ENCODE measurements at regions not wholly inside any gene's neighbourhood (a gene's known extent, or its start where the extent isn't known, plus 50 kb on each side); places are given as distances from the start of the nearest gene placed in this dataset.
"Not testable (repeated sequence)": the region's sequence is repeated elsewhere in the genome, so short reads cannot be mapped to it uniquely, and the experiment has no call there.

- H3K4me1 ChIP-seq = no peaks in the 10 kb centered on the region
- no peak for DNase-seq
- no peaks in the 10 kb centered on the region for H3K36me3 ChIP-seq
- H3K4me3 ChIP-seq (replicated peaks in 1 of 3) = no peak overlapping the region
- no peak for TF ChIP-seq POLR2A (IDR thresholded peaks at IDR 0.05)
- TF ChIP-seq, protein P1, sequence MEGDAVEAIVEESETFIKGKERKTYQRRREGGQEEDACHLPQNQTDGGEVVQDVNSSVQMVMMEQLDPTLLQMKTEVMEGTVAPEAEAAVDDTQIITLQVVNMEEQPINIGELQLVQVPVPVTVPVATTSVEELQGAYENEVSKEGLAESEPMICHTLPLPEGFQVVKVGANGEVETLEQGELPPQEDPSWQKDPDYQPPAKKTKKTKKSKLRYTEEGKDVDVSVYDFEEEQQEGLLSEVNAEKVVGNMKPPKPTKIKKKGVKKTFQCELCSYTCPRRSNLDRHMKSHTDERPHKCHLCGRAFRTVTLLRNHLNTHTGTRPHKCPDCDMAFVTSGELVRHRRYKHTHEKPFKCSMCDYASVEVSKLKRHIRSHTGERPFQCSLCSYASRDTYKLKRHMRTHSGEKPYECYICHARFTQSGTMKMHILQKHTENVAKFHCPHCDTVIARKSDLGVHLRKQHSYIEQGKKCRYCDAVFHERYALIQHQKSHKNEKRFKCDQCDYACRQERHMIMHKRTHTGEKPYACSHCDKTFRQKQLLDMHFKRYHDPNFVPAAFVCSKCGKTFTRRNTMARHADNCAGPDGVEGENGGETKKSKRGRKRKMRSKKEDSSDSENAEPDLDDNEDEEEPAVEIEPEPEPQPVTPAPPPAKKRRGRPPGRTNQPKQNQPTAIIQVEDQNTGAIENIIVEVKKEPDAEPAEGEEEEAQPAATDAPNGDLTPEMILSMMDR (IDR thresholded peaks at IDR 0.05) = no peak
- H3K27ac ChIP-seq = no peak overlapping the region
- 71 to 73% methylated on average over 6 of the region's 6 CpGs for WGBS, 2 donors
- no peaks in the 10 kb centered on the region for H3K9me3 ChIP-seq
- H3K27me3 ChIP-seq = no peaks in the 10 kb centered on the region
- intact Hi-C loops (cut with DNase I) = no loop called here
These were observed 412.7 kb upstream of the TENM3 start for GRCh38 chr4:181830404-181831035.

DNA sequence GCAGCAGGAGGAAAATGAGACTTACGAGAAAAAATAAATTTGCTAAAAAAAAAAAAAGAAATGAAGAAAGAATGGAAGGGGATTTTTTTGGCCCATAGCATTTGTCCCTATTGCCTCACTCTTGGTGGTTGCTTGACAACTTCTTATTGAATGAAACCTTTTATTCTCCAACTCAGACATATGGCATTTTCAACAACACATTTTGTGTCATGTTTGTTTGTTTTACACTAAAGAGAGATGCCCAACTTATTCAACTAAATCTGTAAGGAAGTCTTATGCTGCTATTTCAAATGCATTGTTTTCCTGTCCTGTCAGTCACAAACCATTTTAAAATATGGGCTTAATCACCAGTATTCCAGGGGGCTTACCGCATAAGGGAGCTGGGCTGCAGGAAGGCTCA is 409.1 kb upstream of the TENM3 start:
- Histone ChIP-seq H3K36me3 (no peaks in the 10 kb centered on the region), H3K9me3 (no peaks in the 10 kb centered on the region), H3K4me3 (replicated peaks in 1 of 3) (no peak overlapping the region), H3K4me1 (no peaks in the 10 kb centered on the region), H3K27ac (no peak overlapping the region), H3K27me3 (no peaks in the 10 kb centered on the region)
- intact Hi-C loops (cut with DNase I) = no loop called here
- 94 to 95% methylated on average over 2 of the region's 2 CpGs for WGBS, 2 donors
- DNase-seq = no peak
- no peak for TF ChIP-seq POLR2A (IDR thresholded peaks at IDR 0.05)
- TF ChIP-seq, protein P1 (IDR thresholded peaks at IDR 0.05) = no peak

GRCh38 chr4:181835348-181835747 is 407.9 kb upstream of the TENM3 start:
- DNase-seq = no peak
- TF ChIP-seq POLR2A (IDR thresholded peaks at IDR 0.05) = no peak
- TF ChIP-seq, protein P1 (IDR thresholded peaks at IDR 0.05) = no peak
- no peaks in the 10 kb centered on the region for H3K36me3 ChIP-seq
- H3K4me3 ChIP-seq (replicated peaks in 1 of 3) = no peak overlapping the region
- no peaks in the 10 kb centered on the region for H3K4me1 ChIP-seq
- 84 to 85% methylated on average over 5 of the region's 5 CpGs for WGBS, 2 donors
- intact Hi-C loops (cut with DNase I) = no loop called here
- no peaks in the 10 kb centered on the region for H3K9me3 ChIP-seq
- no peak overlapping the region for H3K27ac ChIP-seq
- H3K27me3 ChIP-seq = no peaks in the 10 kb centered on the region

DNA sequence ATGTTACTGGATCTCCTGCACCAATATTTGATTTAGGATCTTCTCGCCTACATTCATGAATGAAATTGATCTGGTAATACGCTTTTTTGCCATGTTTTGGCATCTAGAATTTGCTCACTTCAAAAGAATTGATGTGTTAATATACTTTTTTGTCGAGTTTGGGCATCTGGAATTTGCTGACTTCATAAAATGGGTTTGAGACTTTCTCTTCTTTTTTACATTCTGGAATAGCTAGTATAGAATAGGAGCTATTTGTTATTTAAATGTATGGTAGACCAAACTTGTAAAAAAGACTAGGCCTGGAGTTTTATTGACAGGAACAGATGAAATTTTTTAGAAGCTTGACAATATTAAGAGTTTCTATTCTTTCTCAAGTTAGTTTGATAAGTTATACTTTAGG is 404.9 kb upstream of the TENM3 start:
- Histone ChIP-seq H3K27ac (no peak overlapping the region), H3K36me3 (no peaks in the 10 kb centered on the region), H3K4me3 (replicated peaks in 1 of 3) (no peak overlapping the region), H3K4me1 (no peaks in the 10 kb centered on the region), H3K27me3 (no peaks in the 10 kb centered on the region), H3K9me3 (no peaks in the 10 kb centered on the region)
- no peak for DNase-seq
- no peak for TF ChIP-seq POLR2A (IDR thresholded peaks at IDR 0.05)
- TF ChIP-seq, protein P1 (IDR thresholded peaks at IDR 0.05) = no peak
- 89 to 91% methylated on average over 3 of the region's 3 CpGs for WGBS, 2 donors
- intact Hi-C loops (cut with DNase I) = no loop called here

DNA sequence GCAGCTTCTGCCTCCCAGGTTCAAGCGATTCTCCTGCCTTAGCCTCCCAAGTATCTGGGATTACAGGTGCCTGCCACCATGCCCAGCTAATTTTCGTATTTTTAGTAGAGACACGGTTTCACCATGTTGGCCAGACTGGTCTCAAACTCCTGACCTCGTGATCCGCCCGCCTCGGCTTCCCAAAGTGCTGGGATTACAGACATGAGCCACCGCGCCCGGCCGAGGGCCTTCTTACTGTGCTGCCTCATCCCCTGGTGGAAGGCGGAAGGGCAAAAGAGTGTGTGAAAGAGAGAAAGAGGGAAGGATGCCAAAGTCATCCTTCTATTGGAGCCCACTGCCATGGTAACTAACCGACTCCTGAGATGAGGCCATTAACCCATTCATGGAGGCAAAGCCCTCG is 399.4 kb upstream of the TENM3 start:
- H3K9me3 ChIP-seq; H3K27me3 ChIP-seq; H3K27ac ChIP-seq; H3K36me3 ChIP-seq; H3K4me3 ChIP-seq (replicated peaks in 1 of 3); intact Hi-C loops (cut with DNase I); DNase-seq; H3K4me1 ChIP-seq: not testable (repeated sequence)
- WGBS, 2 donors = 94 to 97% methylated on average over 14 of the region's 14 CpGs

DNA sequence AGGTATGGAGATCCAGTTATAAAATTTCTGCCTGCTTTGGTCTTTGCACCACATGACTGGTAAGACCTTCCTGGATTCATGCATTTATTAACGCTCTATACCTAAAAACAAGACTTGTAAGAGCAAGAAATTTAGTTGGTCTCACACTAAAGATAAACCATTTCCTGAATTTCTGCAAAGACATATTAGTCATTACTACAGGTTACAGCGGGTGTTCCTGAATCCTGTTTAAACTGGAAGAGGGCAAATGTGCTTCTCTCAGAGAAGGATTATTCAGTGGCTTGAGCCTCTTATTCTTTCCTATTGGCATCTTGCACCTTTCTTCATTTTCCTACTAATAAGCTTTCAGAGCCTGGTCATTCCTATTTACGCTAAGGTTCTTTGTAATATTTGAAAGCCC is 397.6 kb upstream of the TENM3 start:
- intact Hi-C loops (cut with DNase I) = no loop called here
- 96 to 97% methylated on average over 3 of the region's 3 CpGs for WGBS, 2 donors
- TF ChIP-seq POLR2A (IDR thresholded peaks at IDR 0.05) = no peak
- TF ChIP-seq, protein P1 (IDR thresholded peaks at IDR 0.05) = no peak

More for the DNA sequence above, 397.6 kb upstream of the TENM3 start:
- Histone ChIP-seq H3K4me1 (no peaks in the 10 kb centered on the region), H3K27ac (no peak overlapping the region), H3K36me3 (no peaks in the 10 kb centered on the region), H3K4me3 (replicated peaks in 1 of 3) (no peak overlapping the region), H3K9me3 (no peaks in the 10 kb centered on the region), H3K27me3 (no peaks in the 10 kb centered on the region)
- DNase-seq = no peak
